SW 1271 (cell line): ENCODE measurements at regions not wholly inside any gene's neighbourhood (a gene's known extent, or its start where the extent isn't known, plus 50 kb on each side); places are given as distances from the start of the nearest gene placed in this dataset.
"Not testable (repeated sequence)": the region's sequence is repeated elsewhere in the genome, so short reads cannot be mapped to it uniquely, and the experiment has no call there.

Source experiments
- DNase-seq, 2 experiments: peaks; one replicate each; lab custom pipeline; 2025; lab: John Stamatoyannopoulos, UW

- DNase-seq, result no peak
Observed at GRCh38 chr4:29708473-29708872, 1011.7 kb upstream of the PCDH7 start.

GRCh38 chr4:29710519-29710918 is 1009.6 kb upstream of the PCDH7 start:
- no peak for DNase-seq

- DNase-seq, result no peak
Observed at GRCh38 chr4:29711226-29711625, 1008.9 kb upstream of the PCDH7 start.

GRCh38 chr4:29717287-29718057 is 1002.7 kb upstream of the PCDH7 start:
- no peak for DNase-seq

- DNase-seq, result no peak
Observed at GRCh38 chr4:29718136-29718535, 1002.0 kb upstream of the PCDH7 start.

- no peak for DNase-seq
Observed at GRCh38 chr4:29722253-29722652, 997.9 kb upstream of the PCDH7 start.

GRCh38 chr4:29726938-29727337 is 993.2 kb upstream of the PCDH7 start:
- DNase-seq, result no peak

- DNase-seq, result no peak
Observed at GRCh38 chr4:29734343-29735213, 985.6 kb upstream of the PCDH7 start.

- no peak for DNase-seq
Observed at GRCh38 chr4:29756966-29757365, 963.2 kb upstream of the PCDH7 start.

GRCh38 chr4:29762151-29762550 is 958.0 kb upstream of the PCDH7 start:
- DNase-seq, result no peak

- no peak for DNase-seq
Observed at GRCh38 chr4:29770627-29771026, 949.5 kb upstream of the PCDH7 start.

- not testable (repeated sequence) for DNase-seq
Observed at GRCh38 chr4:29788123-29788522, 932.0 kb upstream of the PCDH7 start.

- DNase-seq, result peak in 1 of 2 experiments; percentile 16
Observed at GRCh38 chr4:29805245-29805644, 914.9 kb upstream of the PCDH7 start.

- DNase-seq, result no peak
Observed at GRCh38 chr4:29805916-29806480, 914.2 kb upstream of the PCDH7 start.

- no peak for DNase-seq
Observed at GRCh38 chr4:29817961-29818360, 902.2 kb upstream of the PCDH7 start.

GRCh38 chr4:29829067-29829466 is 891.1 kb upstream of the PCDH7 start:
- no peak for DNase-seq

GRCh38 chr4:29852537-29852936 is 867.6 kb upstream of the PCDH7 start:
- DNase-seq, result no peak

GRCh38 chr4:29853833-29854232 is 866.3 kb upstream of the PCDH7 start:
- no peak for DNase-seq

GRCh38 chr4:29861307-29861706 is 858.9 kb upstream of the PCDH7 start:
- no peak for DNase-seq

- no peak for DNase-seq
Observed at GRCh38 chr4:29867412-29867811, 852.8 kb upstream of the PCDH7 start.

- no peak for DNase-seq
Observed at GRCh38 chr4:29900336-29900735, 819.8 kb upstream of the PCDH7 start.

- no peak for DNase-seq
Observed at GRCh38 chr4:29908276-29908675, 811.9 kb upstream of the PCDH7 start.

GRCh38 chr4:29927895-29928294 is 792.3 kb upstream of the PCDH7 start:
- DNase-seq, result no peak
